Kidney tubule cell (primary cell): ENCODE measurements at regions not wholly inside any gene's neighbourhood (a gene's known extent, or its start where the extent isn't known, plus 50 kb on each side); places are given as distances from the start of the nearest gene placed in this dataset.
"Not testable (repeated sequence)": the region's sequence is repeated elsewhere in the genome, so short reads cannot be mapped to it uniquely, and the experiment has no call there.

Experiments used
- DNase-seq: peaks from one replicate; pipeline ENCODE4 v3.0.0-alpha.2; 2018; ENCODE audit warnings: low spot score

GRCh38 chr18:35876243-35876642, 96.2 kb upstream of the RMP24 start:
- DNase-seq = no peak

- no peak for DNase-seq
These were observed 91.6 kb upstream of the RMP24 start for GRCh38 chr18:35880788-35881455.

- DNase-seq = no peak
These were observed 84.2 kb upstream of the RMP24 start for GRCh38 chr18:35888329-35888728.

- DNase-seq = no peak
These were observed 82.8 kb upstream of the RMP24 start for GRCh38 chr18:35889677-35890076.

GRCh38 chr18:35890323-35890722, 82.2 kb upstream of the RMP24 start:
- DNase-seq = no peak

GRCh38 chr18:35892118-35892517, 80.4 kb upstream of the RMP24 start:
- no peak for DNase-seq

- not testable (repeated sequence) for DNase-seq
These were observed 75.0 kb upstream of the RMP24 start for GRCh38 chr18:35897481-35897880.

GRCh38 chr18:35904389-35905037, 68.0 kb upstream of the RMP24 start:
- DNase-seq = no peak

- DNase-seq = no peak
These were observed 67.0 kb upstream of the RMP24 start for GRCh38 chr18:35905436-35905835.

- DNase-seq = not testable (repeated sequence)
These were observed 66.2 kb upstream of the RMP24 start for GRCh38 chr18:35906291-35906690.

GRCh38 chr18:35910327-35910726, 62.2 kb upstream of the RMP24 start:
- no peak for DNase-seq

- no peak for DNase-seq
These were observed 60.1 kb upstream of the RMP24 start for GRCh38 chr18:35912332-35912731.

GRCh38 chr18:35915056-35915455, 57.4 kb upstream of the RMP24 start:
- no peak for DNase-seq

- peak; percentile 9 for DNase-seq
These were observed 55.4 kb upstream of the RMP24 start for GRCh38 chr18:35917043-35917442.

GRCh38 chr18:35918564-35918963, 53.9 kb upstream of the RMP24 start:
- DNase-seq = no peak

GRCh38 chr18:35919179-35919578, 53.3 kb upstream of the RMP24 start:
- no peak for DNase-seq

- no peak for DNase-seq
These were observed 51.9 kb upstream of the RMP24 start for GRCh38 chr18:35920623-35921022.
